Spleen (tissue), 11 donors: ENCODE measurements at regions not wholly inside any gene's neighbourhood (a gene's known extent, or its start where the extent isn't known, plus 50 kb on each side); places are given as distances from the start of the nearest gene placed in this dataset.

ENCODE experiments used
- DNase-seq: peaks from one replicate; pipeline ENCODE4 v3.0.0-alpha.2; 2020
- H3K27ac ChIP-seq, 8 donors: fragments of 200-600 bp; sonication (generic) in 7 of 8; 1 replicate in 4 of 8; 2 replicates in 4 of 8; pipeline versions ENCODE4 v1.5.0 to v1.8.0; 2016 to 2021; ENCODE audit warnings: inconsistent platforms in 4 of 8, mild to moderate bottlenecking in 4 of 8, moderate library complexity in 1 of 8
- H3K27me3 ChIP-seq, 7 donors: fragments of 200-600 bp; sonication (generic) in 6 of 7; replicated peaks in 1 of 7; 1 replicate in 4 of 7; 2 replicates in 3 of 7; pipeline versions ENCODE4 v1.5.0 to v1.8.0; 2016 to 2021; ENCODE audit warnings: inconsistent platforms in 3 of 7, mild to moderate bottlenecking in 1 of 7
- H3K36me3 ChIP-seq, 6 donors: fragments of 200-600 bp; sonication (generic) in 5 of 6; 1 replicate in 4 of 6; 2 replicates in 2 of 6; pipeline versions ENCODE4 v1.5.0 to v1.8.0; 2016 to 2021; ENCODE audit warnings: inconsistent platforms in 2 of 6
- H3K4me1 ChIP-seq, 6 donors: fragments of 200-600 bp; sonication (generic) in 5 of 6; 1 replicate in 3 of 6; 2 replicates in 3 of 6; pipeline versions ENCODE4 v1.5.0 to v1.8.0; 2016 to 2021; ENCODE audit warnings: inconsistent platforms in 3 of 6
- H3K4me3 ChIP-seq, 8 donors: fragments of 200-600 bp; sonication (generic) in 7 of 8; 1 replicate in 4 of 8; 2 replicates in 4 of 8; pipeline versions ENCODE4 v1.5.0 to v1.8.0; 2016 to 2021; ENCODE audit warnings: inconsistent platforms in 4 of 8, mild to moderate bottlenecking in 4 of 8, moderate library complexity in 2 of 8
- H3K9me3 ChIP-seq, 8 donors: fragments of 200-600 bp; sonication (generic) in 7 of 8; 1 replicate in 4 of 8; 2 replicates in 4 of 8; pipeline versions ENCODE4 v1.5.0 to v1.8.0; 2016 to 2021; ENCODE audit warnings: inconsistent platforms in 4 of 8
- CTCF ChIP-seq, 11 experiments: fragments of 200-600 bp in 7 of 11; fragments of 450-650 bp in 4 of 11; sonication (generic) in 4 of 11; IDR thresholded peaks in 8 of 11; conservative IDR thresholded peaks in 3 of 11; 1 replicate in 7 of 11; 2 replicates in 4 of 11; pipeline versions ENCODE4 v1.4.0 to v1.8.0; 2016 to 2021; ENCODE audit warnings: antibody characterized with exemption in 11 of 11, inconsistent platforms in 4 of 11, mild to moderate bottlenecking in 1 of 11
- POLR2A ChIP-seq, 3 donors: fragments of 450-650 bp; IDR thresholded peaks; one replicate each; pipeline ENCODE4 v1.5.1; 2017; ENCODE audit warnings: antibody characterized with exemption in 3 of 3, mild to moderate bottlenecking in 1 of 3
- POLR2AphosphoS5 ChIP-seq, 3 donors: sonication (generic); formaldehyde crosslinking; IDR thresholded peaks; one replicate each; pipeline ENCODE4 v1.5.1; 2017; ENCODE audit warnings: antibody characterized with exemption in 3 of 3
- WGBS, 5 donors: extraction: QIAGEN DNeasy Blood & Tissue Kit in 3 of 5; methylation state at CpG; one replicate each; pipeline versions ENCODE4 v1.1.5 to v1.1.7; 2013 to 2018; 5-methylcytosine and 5-hydroxymethylcytosine counted together
- intact Hi-C: fragments of 100-400 bp; cut with DNase I; formaldehyde crosslinking; loops from one replicate; pipeline ENCODE4 v1.15.0; 2023; ENCODE audit warnings: low total_unique reads
- donor health status: healthy with polysubstance abuse.
- donor health status: DM: no; HTN: no; CAD: no; lungs with moderate emphysema.
- donor health status: DM: no; HTN: no; CAD: no.
- donor health status: Bipolar disorder and iron deficiency.
- donor health status: healthy.
- donor health status: DM: no; HTN: no; CAD: no.
- donor health status: DM: yes; HTN: yes; CAD: no.

GRCh38 chr7:97623333-97623732, 108.6 kb upstream of the TAC1 start:
- DNase-seq: no peak
- Histone ChIP-seq H3K4me1 (no peaks in the 10 kb centered on the region), H3K27me3 (no peaks in the 10 kb centered on the region), H3K36me3 (no peaks in the 10 kb centered on the region), H3K4me3 (no peak overlapping the region), H3K9me3 (no peaks in the 10 kb centered on the region), H3K27ac (no peak overlapping the region)
- TF ChIP-seq CTCF (IDR thresholded peaks at IDR 0.05 in 8 of 11, conservative IDR thresholded peaks at IDR 0.05 in 3 of 11): no peak
- 32 to 53% (median 47%) methylated on average over 3 of the region's 3 CpGs for WGBS, 5 donors
- intact Hi-C loops: no loop called here

- Histone ChIP-seq H3K27me3 (no peaks in the 10 kb centered on the region), H3K4me1 (no peaks in the 10 kb centered on the region), H3K9me3 (no peaks in the 10 kb centered on the region), H3K36me3 (no peaks in the 10 kb centered on the region), H3K27ac (no peak overlapping the region), H3K4me3 (no peak overlapping the region)
- DNase-seq: no peak
- 81 to 91% (median 88%) methylated on average over 1 of the region's 1 CpG for WGBS, 5 donors
- intact Hi-C loops: no loop called here
- TF ChIP-seq POLR2AphosphoS5 (IDR thresholded peaks at IDR 0.05): no peak
- no peak for TF ChIP-seq POLR2A (IDR thresholded peaks at IDR 0.05)
- no peak for TF ChIP-seq CTCF (IDR thresholded peaks at IDR 0.05 in 8 of 11, conservative IDR thresholded peaks at IDR 0.05 in 3 of 11)
Observed at GRCh38 chr7:97630116-97630515, 101.8 kb upstream of the TAC1 start.

- no peak overlapping the region for H3K27ac ChIP-seq
- H3K4me1 ChIP-seq: no peaks in the 10 kb centered on the region
- no peaks in the 10 kb centered on the region for H3K27me3 ChIP-seq
- TF ChIP-seq POLR2AphosphoS5 (IDR thresholded peaks at IDR 0.05) (no peak), CTCF (IDR thresholded peaks at IDR 0.05 in 8 of 11, conservative IDR thresholded peaks at IDR 0.05 in 3 of 11) (no peak), POLR2A (IDR thresholded peaks at IDR 0.05) (no peak)
- H3K36me3 ChIP-seq: no peaks in the 10 kb centered on the region
- H3K4me3 ChIP-seq: no peak overlapping the region
- intact Hi-C loops: no loop called here
- H3K9me3 ChIP-seq: peaks cover 0 to 4% (median 0%) of the 10 kb centered on the region in 8 donors
- DNase-seq: no peak
- 84 to 96% (median 90%) methylated on average over 4 of the region's 4 CpGs for WGBS, 5 donors
Observed at GRCh38 chr7:97635622-97636021, 96.3 kb upstream of the TAC1 start.

- no peak overlapping the region for H3K27ac ChIP-seq
- DNase-seq: no peak
- no peak for TF ChIP-seq POLR2A (IDR thresholded peaks at IDR 0.05)
- no peak for TF ChIP-seq CTCF (IDR thresholded peaks at IDR 0.05 in 8 of 11, conservative IDR thresholded peaks at IDR 0.05 in 3 of 11)
- no peak for TF ChIP-seq POLR2AphosphoS5 (IDR thresholded peaks at IDR 0.05)
- peaks cover 0 to 11% (median 2%) of the 10 kb centered on the region in 8 donors for H3K9me3 ChIP-seq
- no peaks in the 10 kb centered on the region for H3K36me3 ChIP-seq
- intact Hi-C loops: no loop called here
- H3K4me3 ChIP-seq: no peak overlapping the region
- no peaks in the 10 kb centered on the region for H3K4me1 ChIP-seq
- H3K27me3 ChIP-seq: no peaks in the 10 kb centered on the region
Observed at GRCh38 chr7:97639036-97639435, 92.8 kb upstream of the TAC1 start.
